ENCODE measurements at regions not wholly inside any gene's neighbourhood (a gene's known extent, or its start where the extent isn't known, plus 50 kb on each side); places are given as distances from the start of the nearest gene placed in this dataset.

DNA sequence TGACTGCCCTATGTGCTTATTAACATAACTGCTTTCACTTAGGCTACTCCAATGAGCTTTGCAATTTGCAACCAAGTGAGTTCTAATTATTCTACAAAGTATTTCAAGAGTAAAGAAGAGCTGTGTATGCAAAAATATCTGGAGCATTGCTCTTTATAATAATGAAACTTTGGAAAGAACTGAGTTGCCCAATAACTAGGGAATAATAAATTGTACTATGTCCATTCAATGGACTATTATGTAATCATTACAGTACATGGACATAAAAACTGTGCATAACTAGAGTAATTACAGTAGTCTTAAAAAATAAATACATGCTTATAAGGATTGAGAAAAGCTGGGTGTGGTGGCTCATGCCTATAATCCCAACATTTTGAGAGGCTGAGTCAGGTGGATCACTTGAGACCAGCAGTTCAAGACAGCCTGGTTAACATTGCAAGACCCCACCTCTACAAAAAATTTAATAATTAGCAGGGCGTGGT, 70.3 kb upstream of the JAK1 start:
- DNase-seq (ENCODE audit: low read depth): no peak
- no peak for TF ChIP-seq CTCF (conservative IDR thresholded peaks at IDR 0.05; ENCODE audit: low read depth, low read length)
- no peak overlapping the region for H3K4me3 ChIP-seq (ENCODE audit: low read depth, low read length)

- TF ChIP-seq CTCF (conservative IDR thresholded peaks at IDR 0.05; ENCODE audit: low read depth, low read length): no peak
- H3K4me3 ChIP-seq (ENCODE audit: low read depth, low read length): no peak overlapping the region
- DNase-seq (ENCODE audit: low read depth): no peak
Observed at GRCh38 chr1:65039066-65039465, 72.7 kb upstream of the JAK1 start.

DNA sequence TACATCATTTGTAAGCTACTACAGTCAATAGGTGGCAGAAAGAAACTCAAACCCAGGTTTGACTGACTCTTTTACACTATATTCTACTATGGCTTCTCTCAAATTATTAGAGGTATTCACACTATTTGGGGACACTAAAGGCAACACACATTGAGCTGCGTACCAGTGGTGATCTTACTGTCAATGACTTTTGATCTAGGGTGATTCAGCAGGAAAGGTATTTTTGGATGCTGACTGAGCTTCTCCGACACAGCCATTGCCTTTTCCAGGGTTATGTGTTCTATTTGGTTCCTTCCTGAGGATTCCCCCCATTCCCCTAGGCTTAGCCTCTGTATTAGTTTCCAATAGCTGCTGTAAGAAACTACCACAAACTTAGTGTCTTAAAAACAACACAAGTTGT, 73.2 kb upstream of the JAK1 start:
- TF ChIP-seq CTCF (conservative IDR thresholded peaks at IDR 0.05; ENCODE audit: low read depth, low read length): no peak
- no peak for DNase-seq (ENCODE audit: low read depth)
- no peak overlapping the region for H3K4me3 ChIP-seq (ENCODE audit: low read depth, low read length)

DNA sequence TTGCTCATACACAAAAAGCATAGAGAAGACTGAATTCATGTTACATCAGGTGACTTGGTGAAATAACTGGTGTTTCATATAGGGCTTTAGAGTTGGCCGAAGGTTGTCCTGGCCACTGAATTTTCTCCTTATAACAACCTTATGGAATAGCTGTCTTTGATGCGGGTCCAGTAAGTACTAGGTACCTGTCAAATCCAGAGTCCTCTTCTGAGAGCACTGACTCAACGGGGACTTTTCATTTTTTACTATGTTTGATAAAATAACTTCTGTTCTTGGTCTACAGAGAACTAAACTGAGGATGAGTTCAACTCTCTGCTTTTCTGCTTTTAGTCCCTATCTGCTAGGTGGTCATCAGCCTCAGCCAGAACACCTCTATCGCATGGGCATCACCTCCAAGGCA, 76.1 kb upstream of the JAK1 start:
- no peak overlapping the region for H3K4me3 ChIP-seq (ENCODE audit: low read depth, low read length)
- no peak for DNase-seq (ENCODE audit: low read depth)
- TF ChIP-seq CTCF (conservative IDR thresholded peaks at IDR 0.05; ENCODE audit: low read depth, low read length): no peak

- no peak overlapping the region for H3K4me3 ChIP-seq (ENCODE audit: low read depth, low read length)
- TF ChIP-seq CTCF (conservative IDR thresholded peaks at IDR 0.05; ENCODE audit: low read depth, low read length): no peak
- DNase-seq (ENCODE audit: low read depth): no peak
Observed at GRCh38 chr1:65044411-65044810, 78.1 kb upstream of the JAK1 start.

- H3K4me3 ChIP-seq (ENCODE audit: low read depth, low read length): no peak overlapping the region
- no peak for DNase-seq (ENCODE audit: low read depth)
- no peak for TF ChIP-seq CTCF (conservative IDR thresholded peaks at IDR 0.05; ENCODE audit: low read depth, low read length)
Observed at GRCh38 chr1:65045022-65045817, 78.9 kb upstream of the JAK1 start.

DNA sequence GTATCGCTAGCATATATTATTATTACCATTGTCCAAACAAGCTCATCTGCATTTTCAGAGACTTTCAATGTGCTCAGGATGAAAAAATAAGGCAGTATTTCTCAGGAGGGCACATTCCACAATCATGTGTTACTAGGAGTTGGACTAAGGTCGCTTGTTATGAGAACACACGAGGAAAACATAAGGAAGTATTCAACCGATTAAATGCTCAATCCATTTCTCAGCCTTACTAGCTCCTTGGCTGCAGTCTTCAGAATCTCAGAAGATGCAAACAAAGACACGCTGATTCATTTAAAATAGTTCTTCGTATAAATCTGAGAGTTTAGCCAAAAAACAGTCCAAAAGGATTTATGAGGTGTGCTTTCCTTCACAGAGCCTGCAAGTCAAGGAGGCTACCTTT, 82.0 kb upstream of the JAK1 start:
- DNase-seq (ENCODE audit: low read depth): no peak
- H3K4me3 ChIP-seq (ENCODE audit: low read depth, low read length): no peak overlapping the region
- no peak for TF ChIP-seq CTCF (conservative IDR thresholded peaks at IDR 0.05; ENCODE audit: low read depth, low read length)

All from epithelial cell of proximal tubule (primary cell).